HG03342 (cell line): ENCODE measurements at regions not wholly inside any gene's neighbourhood (a gene's known extent, or its start where the extent isn't known, plus 50 kb on each side); places are given as distances from the start of the nearest gene placed in this dataset.
"Not testable (repeated sequence)": the region's sequence is repeated elsewhere in the genome, so short reads cannot be mapped to it uniquely, and the experiment has no call there.

ENCODE experiments used
- ATAC-seq: cut with Tn5 transposase; IDR thresholded peaks from one replicate; pipeline ENCODE4 v1.9.1; 2021; ENCODE audit warnings: mild to moderate bottlenecking, moderate library complexity; ENCODE audit not compliant: unreplicated experiment

- ATAC-seq = no peak
Measured at GRCh38 chr4:3878678-3879077, 112.5 kb downstream of the ADRA2C start.

GRCh38 chr4:3879681-3880614, 113.8 kb downstream of the ADRA2C start:
- no peak for ATAC-seq

DNA sequence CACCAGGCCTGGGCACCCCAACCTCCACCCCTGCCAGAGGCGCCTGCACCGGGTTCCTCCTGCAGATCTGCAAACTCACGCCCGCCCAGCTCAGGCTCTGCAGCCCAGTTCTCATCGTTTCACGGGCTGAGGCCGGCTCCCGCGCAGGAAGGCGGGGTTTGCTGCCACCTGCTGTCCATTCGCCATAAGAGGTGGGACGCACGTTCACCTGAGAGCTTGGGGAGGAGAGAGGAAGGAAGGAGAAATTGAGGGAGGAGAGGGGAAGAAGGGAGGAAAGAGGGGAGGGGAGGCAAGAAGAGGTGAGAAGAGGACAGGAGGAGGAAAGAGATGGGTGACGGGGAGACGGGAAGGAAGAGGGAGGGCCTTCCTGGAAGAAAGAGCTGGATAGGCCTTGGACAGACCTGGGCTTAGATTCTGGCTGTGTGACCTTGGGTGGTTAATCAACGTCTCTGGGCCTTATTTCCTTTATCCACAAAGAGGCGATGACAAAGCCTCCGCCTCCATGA, 114.5 kb downstream of the ADRA2C start:
- no peak for ATAC-seq

DNA sequence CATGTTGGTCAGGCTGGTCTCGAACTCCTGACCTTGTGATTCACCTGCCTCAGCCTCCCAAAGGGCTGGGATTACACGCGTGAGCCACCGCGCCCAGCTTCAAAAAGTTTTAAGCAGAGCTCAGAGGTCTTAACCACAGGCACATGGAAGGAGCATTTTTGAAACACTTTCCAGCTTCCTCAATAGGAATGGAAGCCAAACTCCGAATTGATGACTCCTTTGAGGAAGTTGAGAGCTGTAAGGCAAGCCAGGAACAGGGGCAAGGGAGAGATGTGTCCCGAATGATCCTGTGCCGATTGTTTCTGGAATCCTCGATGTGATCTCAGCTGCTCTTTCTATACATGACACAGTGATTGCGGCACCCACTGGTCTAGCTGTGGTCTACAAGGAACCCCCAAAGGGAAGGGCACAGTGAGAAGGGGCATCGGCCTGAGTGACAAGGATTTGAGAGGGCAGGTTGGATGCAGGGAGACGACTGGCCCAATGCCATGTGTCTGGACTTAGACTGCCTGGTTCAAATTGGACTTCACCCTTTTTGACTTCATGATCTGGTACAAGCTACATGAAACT, 116.2 kb downstream of the ADRA2C start:
- ATAC-seq = not testable (repeated sequence)

GRCh38 chr4:3884261-3884660, 118.1 kb downstream of the ADRA2C start:
- not testable (repeated sequence) for ATAC-seq

GRCh38 chr4:3893590-3893989, 127.4 kb downstream of the ADRA2C start:
- ATAC-seq = not testable (repeated sequence)

DNA sequence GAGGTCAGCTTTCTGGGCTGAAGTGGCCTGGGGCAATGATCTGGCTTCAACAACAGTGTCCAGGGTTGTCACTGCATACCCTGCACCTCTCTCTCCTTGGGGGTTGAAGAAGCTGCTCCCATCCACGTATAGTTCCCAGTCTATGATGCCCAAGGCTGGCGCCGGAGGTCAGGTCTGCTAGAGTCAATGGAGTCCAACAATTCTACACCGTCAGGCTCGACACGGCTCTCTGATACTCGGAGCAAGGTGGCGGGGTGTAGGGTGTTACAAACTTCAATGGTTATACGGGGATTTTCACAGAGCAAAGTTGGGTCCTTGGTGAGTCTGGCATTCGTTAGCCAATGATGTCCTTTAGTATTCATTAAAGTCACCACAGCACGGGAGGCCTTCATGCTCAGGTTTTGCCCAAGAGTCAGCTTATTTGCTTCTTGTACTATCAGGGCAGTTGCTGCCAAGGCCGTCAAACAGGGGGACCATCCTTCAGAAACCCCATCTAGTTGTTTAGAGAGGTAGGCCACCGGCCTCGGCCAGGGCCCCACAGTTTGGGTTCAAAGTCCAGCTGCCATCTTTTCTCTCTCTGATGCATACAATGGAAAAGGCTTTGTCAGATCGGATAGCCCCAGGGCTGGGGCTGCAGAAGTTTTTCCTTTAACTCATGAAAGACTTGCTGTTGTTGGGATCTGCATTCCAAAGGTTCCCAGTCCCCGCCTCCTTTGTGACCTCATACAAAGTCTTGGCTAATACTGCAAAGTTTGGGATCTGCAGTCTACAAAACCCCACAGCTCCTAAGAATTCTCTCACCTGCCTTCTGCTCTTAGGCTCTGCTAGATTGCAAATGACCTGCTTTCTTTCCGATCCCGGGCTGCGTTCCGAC, 128.1 kb downstream of the ADRA2C start:
- ATAC-seq = not testable (repeated sequence)

GRCh38 chr4:3896441-3896840, 130.3 kb downstream of the ADRA2C start:
- no peak for ATAC-seq

- ATAC-seq = not testable (repeated sequence)
Measured at GRCh38 chr4:3896871-3897578, 130.8 kb downstream of the ADRA2C start.

GRCh38 chr4:3898098-3898497, 131.9 kb downstream of the ADRA2C start:
- no peak for ATAC-seq

- not testable (repeated sequence) for ATAC-seq
Measured at GRCh38 chr4:3898928-3899327, 132.7 kb downstream of the ADRA2C start.

GRCh38 chr4:3904264-3904955, 138.2 kb downstream of the ADRA2C start:
- not testable (repeated sequence) for ATAC-seq

DNA sequence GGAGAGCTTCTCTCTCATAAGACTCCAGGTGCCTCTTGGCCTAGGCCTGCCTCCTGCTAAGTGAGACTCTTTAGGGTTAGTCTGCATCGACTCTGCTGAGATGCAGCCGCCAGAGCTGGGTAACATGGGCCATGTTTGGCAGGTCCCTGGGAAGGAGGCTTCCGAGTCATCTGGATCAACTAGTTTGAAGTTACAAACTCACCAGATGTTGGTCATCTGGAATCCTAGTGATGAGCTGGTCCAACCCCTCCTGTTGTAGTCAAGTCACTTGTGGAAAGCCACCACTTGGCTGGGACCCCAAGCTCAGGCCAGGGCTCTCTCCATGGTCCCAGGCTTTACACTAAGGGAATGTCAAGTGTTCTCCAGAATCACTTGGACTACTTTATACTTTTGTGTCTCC, 143.4 kb downstream of the ADRA2C start:
- ATAC-seq = not testable (repeated sequence)

- ATAC-seq = not testable (repeated sequence)
Measured at GRCh38 chr4:3910161-3910950, 144.2 kb downstream of the ADRA2C start.

DNA sequence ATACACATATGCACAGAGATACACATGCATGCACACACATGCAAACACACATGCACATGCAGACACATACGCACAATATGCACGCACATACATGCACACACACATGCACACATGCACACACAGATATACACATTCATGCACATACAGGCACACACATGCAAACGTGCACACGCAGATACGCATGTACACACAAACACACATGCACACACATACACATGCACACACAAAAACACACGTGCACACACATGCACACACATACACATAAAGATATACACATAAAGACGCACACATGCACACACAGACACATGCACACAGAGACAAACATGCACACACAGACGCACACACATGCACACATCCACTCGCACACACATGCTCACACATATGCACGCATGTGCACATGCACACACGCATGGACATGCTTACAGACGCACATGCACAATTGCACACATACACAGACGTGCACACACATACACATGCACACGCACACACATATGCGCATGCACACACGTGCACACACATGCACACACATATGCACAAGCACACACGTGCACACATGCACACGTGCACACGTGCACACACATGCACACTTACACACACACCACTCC, 145.2 kb downstream of the ADRA2C start:
- ATAC-seq = no peak

DNA sequence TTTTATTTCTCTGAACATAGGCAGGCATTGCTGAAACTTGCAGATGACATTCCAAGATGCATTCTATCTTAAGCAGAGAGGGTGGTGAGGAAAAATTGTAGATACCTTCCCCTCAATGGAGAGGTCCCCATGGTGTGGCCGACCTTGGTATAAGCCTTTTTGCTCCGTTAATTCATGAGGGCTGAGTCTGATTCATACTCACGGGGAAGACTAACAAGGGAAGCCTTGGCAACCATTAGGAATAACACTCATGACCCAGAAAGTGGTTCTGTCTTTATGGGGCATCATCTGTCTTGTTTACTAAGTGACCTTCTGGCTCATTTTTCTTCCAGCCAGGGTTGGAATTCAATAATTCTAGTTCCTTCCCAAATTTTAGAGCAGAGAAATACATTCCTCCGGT, 148.3 kb downstream of the ADRA2C start:
- not testable (repeated sequence) for ATAC-seq

DNA sequence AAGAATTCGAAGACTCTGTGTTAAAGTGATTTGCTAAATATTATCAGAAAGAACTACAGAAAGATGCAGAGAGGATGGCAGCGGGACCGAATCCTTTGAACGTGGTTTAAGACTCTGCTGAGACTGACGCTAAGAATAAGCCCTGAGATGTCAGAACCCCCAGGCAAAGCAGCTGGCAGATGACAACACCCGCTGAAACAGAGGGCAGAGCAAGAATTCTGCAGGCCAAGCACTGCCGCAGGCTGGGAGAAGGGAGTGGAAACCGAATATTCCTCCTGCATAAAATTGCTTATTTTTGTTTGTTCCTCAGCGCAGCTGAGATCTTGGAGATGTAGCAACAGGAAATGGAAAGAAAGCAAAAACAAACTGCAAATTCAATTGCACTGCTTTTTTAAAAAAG, 153.3 kb downstream of the ADRA2C start:
- not testable (repeated sequence) for ATAC-seq

DNA sequence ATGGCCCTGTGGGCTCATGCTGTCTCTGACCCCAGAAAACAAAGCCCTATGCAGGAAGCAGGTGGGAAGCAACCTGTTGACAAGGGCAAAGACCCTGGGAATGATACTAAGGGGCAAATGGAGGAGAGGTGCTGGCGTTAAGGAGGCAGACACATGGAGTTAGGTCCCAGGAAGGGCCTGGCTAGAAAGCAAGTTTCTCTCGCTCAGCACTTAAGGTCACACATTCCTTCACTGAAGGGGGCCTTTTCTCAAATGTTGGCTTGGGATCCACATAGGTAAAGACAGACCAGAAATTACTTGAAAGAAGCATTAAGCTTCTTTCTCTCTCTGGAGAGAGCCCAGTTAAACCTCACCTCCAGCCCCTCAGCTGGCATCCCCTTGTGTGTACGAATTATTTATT, 155.7 kb downstream of the ADRA2C start:
- ATAC-seq = not testable (repeated sequence)

DNA sequence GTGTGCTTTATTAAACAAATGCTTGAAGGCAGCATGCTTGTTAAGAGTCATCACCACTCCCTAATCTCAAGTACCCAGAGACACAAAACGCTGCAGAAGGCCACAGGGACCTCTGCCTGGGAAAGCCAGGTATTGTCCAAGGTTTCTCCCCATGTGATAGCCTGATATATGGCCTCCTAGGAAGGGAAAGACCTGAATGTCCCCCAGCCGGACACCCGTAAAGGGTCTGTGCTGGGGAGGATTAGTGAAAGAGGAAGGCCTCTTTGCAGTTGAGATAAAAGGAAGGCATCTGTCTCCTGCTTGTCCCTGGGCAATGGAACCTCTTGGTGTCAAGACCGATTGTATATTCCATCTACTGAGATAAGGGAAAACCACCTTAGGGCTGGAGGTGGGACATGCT, 159.7 kb downstream of the ADRA2C start:
- ATAC-seq = not testable (repeated sequence)
